HepG2 (cell line): ENCODE measurements at regions not wholly inside any gene's neighbourhood (a gene's known extent, or its start where the extent isn't known, plus 50 kb on each side); places are given as distances from the start of the nearest gene placed in this dataset.

ENCODE experiments used
- ATAC-seq: fragments of 200-7000 bp; cut with Tn5 transposase; 3 replicates; pipeline ENCODE4 v1.9.1; 2020; ENCODE audit warnings: mild to moderate bottlenecking, moderate library complexity
- BruUV-seq: library from RNA; stranded (reverse); fragments of 400-500 nt; replicated peaks from 2 replicates; lab custom pipeline; 2021; lab: Mats Ljungman, UMichigan
- CTCF ChIA-PET: fragments of 300-600 bp; formaldehyde crosslinking; extraction: SDS; loops from one replicate; lab custom pipeline; 2021; ENCODE audit warnings: low total read pairs, inconsistent platforms, low intra/inter-chr PET ratio; lab: Yijun Ruan, JAX
- POLR2A ChIA-PET: fragments of 350-600 bp; sonication (Branson Sonifier 250); formaldehyde crosslinking; loops from one replicate; lab custom pipeline; 2020; ENCODE audit warnings: antibody characterized with exemption, inconsistent platforms; lab: Yijun Ruan, JAX
- DNase-seq: peaks from one replicate; pipeline ENCODE4 v3.0.0-alpha.2; 2015; ENCODE audit warnings: low spot score
- FAIRE-seq: peaks from 3 replicates; lab custom pipeline; 2011; peaks lifted over from hg19 to GRCh38; lab: Jason Lieb, UNC
- H2AFZ ChIP-seq: one replicate; pipeline ENCODE4 v1.6.1; 2011; ENCODE audit warnings: low read length, inconsistent platforms
- H3K27ac ChIP-seq: fragments of 300-600 bp; 3 replicates; pipeline ENCODE4 v1.8.0; 2011; ENCODE audit warnings: mixed run types, mild to moderate bottlenecking, mixed read lengths, low read length, inconsistent platforms; ENCODE audit not compliant: insufficient read depth; ENCODE audit errors: extremely low read length
- H3K27me3 ChIP-seq, 2 experiments: fragments of 200-600 bp in 1 of 2; 2 replicates in 1 of 2; 3 replicates in 1 of 2; pipeline versions ENCODE4 v1.6.0 to v1.8.0; 2011; ENCODE audit warnings: low read length in 2 of 2, mild to moderate bottlenecking in 2 of 2, moderate library complexity in 2 of 2, inconsistent platforms in 1 of 2; ENCODE audit not compliant: insufficient read depth in 2 of 2, control insufficient read depth in 1 of 2
- H3K36me3 ChIP-seq, 2 experiments: fragments of 200-600 bp in 1 of 2; replicated peaks in 1 of 2; 2 replicates in 1 of 2; 3 replicates in 1 of 2; pipeline versions ENCODE4 v1.5.1 to v1.8.0; 2011; ENCODE audit warnings: low read length in 2 of 2, inconsistent platforms in 1 of 2; ENCODE audit not compliant: insufficient read depth in 2 of 2, control insufficient read depth in 1 of 2
- H3K4me1 ChIP-seq: 2 replicates; pipeline ENCODE4 v1.5.1; 2012; ENCODE audit warnings: low read length, inconsistent platforms; ENCODE audit not compliant: insufficient read depth
- H3K4me2 ChIP-seq: 2 replicates; pipeline ENCODE4 v1.6.0; 2011; ENCODE audit warnings: low read depth, low read length, inconsistent platforms
- H3K4me3 ChIP-seq, 3 experiments: fragments of 200-600 bp in 1 of 3; sonication (generic), shearing (Covaris generic) in 1 of 3; replicated peaks in 1 of 3; 2 replicates each; pipeline ENCODE4 v1.5.1; 2011 to 2016; ENCODE audit warnings: low read length in 3 of 3, inconsistent platforms in 2 of 3, low read depth in 2 of 3, mild to moderate bottlenecking in 2 of 3, control low read depth in 1 of 3, mixed read lengths in 1 of 3; ENCODE audit not compliant: insufficient read depth in 1 of 3
- H3K79me2 ChIP-seq: one replicate; pipeline ENCODE4 v1.6.1; 2011; ENCODE audit warnings: low read length, inconsistent platforms; ENCODE audit not compliant: insufficient read depth
- H3K9ac ChIP-seq: 2 replicates; pipeline ENCODE4 v1.6.0; 2011; ENCODE audit warnings: mild to moderate bottlenecking, low read depth, low read length, inconsistent platforms; ENCODE audit not compliant: insufficient read depth
- H3K9me3 ChIP-seq: 2 replicates; pipeline ENCODE4 v1.5.1; 2012; ENCODE audit warnings: mild to moderate bottlenecking, low read length
- H4K20me1 ChIP-seq: 2 replicates; pipeline ENCODE4 v1.6.0; 2011; ENCODE audit warnings: inconsistent platforms, mild to moderate bottlenecking, low read length, moderate library complexity; ENCODE audit not compliant: insufficient read depth
- SUZ12 ChIP-seq: fragments of 150-350 bp; IDR thresholded peaks from 2 replicates; pipeline ENCODE4 v1.6.1; 2014; ENCODE audit warnings: low read depth, low read length
- ZNF34 ChIP-seq: sonication (generic); formaldehyde crosslinking; IDR thresholded peaks from 2 replicates; pipeline ENCODE4 v1.4.0; 2020; ENCODE audit warnings: mild to moderate bottlenecking, missing genetic modification reagents, borderline replicate concordance
- ZNF891 ChIP-seq: sonication (generic); formaldehyde crosslinking; IDR thresholded peaks from 2 replicates; pipeline ENCODE4 v1.5.0; 2020; ENCODE audit warnings: mild to moderate bottlenecking, missing genetic modification reagents
- ZSCAN22 ChIP-seq: sonication (generic); formaldehyde crosslinking; IDR thresholded peaks from 2 replicates; pipeline ENCODE4 v1.4.0; 2020; ENCODE audit warnings: mild to moderate bottlenecking, missing genetic modification reagents
- WGBS: methylation state at CpG from one replicate; pipeline ENCODE4 v1.1.6; 2017; ENCODE audit warnings: low lambda C conversion rate; 5-methylcytosine and 5-hydroxymethylcytosine counted together
- in situ Hi-C: cut with HindIII; loops from 2 replicates; pipeline ENCODE4 v1.10.0; 2017; ENCODE audit warnings: low pct_unique_long_range_greater_than_20kb; ENCODE audit not compliant: extremely low pct_ligation_motif_present
- intact Hi-C: fragments of 100-400 bp; cut with micrococcal nuclease; formaldehyde crosslinking; loops from one replicate; pipeline ENCODE4 v1.10.0; 2022; ENCODE audit not compliant: unreplicated experiment
- TF ChIP-seq, protein P1 (sequence below): IDR thresholded peaks from 2 replicates; pipeline ENCODE4 v1.6.1; 2012; ENCODE audit warnings: low read depth, low read length, improper control_type of control experiment
- TF ChIP-seq, protein P2 (sequence below): sonication (generic); formaldehyde crosslinking; IDR thresholded peaks from 2 replicates; pipeline ENCODE4 v1.5.0; 2020; ENCODE audit warnings: missing genetic modification reagents, mild to moderate bottlenecking, borderline replicate concordance
- TF ChIP-seq, protein P3 (sequence below): sonication (generic); formaldehyde crosslinking; IDR thresholded peaks from 2 replicates; pipeline ENCODE4 v1.5.1; 2020; ENCODE audit warnings: missing genetic modification reagents, mild to moderate bottlenecking, borderline replicate concordance
- TF ChIP-seq, protein P4 (sequence below): sonication (generic); formaldehyde crosslinking; IDR thresholded peaks from 2 replicates; pipeline ENCODE4 v1.8.1; 2023; ENCODE audit warnings: mild to moderate bottlenecking, missing genetic modification reagents, borderline replicate concordance
- TF ChIP-seq, protein P5 (sequence below): IDR thresholded peaks from 2 replicates; pipeline ENCODE4 v1.6.1; 2016

DNA sequence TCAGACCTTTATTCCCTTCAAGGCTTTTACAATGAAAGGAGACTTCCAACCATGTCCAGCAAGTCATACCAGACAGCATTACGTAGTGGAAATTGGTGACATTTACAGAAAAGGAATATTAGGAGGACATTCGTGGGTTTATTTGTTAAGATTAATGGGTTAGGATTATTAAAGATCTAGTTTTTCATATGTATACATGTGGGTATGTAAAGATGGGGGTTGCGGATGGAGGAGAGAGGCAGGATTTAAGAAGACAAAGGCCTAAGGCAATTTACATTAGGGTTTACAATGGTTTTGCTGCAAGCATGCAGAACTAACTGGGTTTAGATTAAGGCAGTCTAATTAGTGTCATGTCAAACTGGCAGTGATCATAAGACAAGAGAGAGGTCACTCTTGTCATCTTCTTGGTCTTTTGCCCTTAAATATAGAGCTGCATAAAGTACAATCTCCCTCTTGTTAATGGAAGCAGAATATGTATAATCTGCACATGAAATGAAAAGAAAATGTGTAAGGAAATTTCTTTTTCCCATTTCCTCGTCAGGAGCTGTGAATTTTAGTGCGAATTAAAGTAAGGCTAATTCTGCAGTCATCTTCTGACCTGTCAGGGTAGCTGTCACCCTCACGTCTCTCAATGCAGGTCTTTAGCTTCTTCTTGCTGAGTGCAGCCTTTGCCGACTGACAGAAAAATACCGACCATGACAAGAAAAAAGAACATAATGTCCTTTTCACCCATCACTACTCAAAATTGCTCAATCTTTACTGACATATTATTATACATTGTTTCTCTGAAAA lies 258.9 kb upstream of the MEIS2 start:
- TF ChIP-seq, protein P1, sequence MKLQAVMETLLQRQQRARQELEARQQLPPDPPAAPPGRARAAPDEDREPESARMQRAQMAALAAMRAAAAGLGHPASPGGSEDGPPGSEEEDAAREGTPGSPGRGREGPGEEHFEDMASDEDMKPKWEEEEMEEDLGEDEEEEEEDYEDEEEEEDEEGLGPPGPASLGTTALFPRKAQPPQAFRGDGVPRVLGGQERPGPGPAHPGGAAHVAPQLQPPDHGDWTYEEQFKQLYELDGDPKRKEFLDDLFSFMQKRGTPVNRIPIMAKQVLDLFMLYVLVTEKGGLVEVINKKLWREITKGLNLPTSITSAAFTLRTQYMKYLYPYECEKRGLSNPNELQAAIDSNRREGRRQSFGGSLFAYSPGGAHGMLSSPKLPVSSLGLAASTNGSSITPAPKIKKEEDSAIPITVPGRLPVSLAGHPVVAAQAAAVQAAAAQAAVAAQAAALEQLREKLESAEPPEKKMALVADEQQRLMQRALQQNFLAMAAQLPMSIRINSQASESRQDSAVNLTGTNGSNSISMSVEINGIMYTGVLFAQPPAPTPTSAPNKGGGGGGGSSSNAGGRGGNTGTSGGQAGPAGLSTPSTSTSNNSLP: no peak
- TF ChIP-seq ZNF891: no peak
- TF ChIP-seq, protein P2, sequence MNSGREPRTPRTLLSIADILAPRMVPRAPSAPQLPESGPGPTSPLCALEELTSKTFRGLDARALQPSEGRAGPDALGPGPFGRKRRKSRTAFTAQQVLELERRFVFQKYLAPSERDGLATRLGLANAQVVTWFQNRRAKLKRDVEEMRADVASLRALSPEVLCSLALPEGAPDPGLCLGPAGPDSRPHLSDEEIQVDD (CRISPR knock-in tag): no peak
- TF ChIP-seq, protein P3, sequence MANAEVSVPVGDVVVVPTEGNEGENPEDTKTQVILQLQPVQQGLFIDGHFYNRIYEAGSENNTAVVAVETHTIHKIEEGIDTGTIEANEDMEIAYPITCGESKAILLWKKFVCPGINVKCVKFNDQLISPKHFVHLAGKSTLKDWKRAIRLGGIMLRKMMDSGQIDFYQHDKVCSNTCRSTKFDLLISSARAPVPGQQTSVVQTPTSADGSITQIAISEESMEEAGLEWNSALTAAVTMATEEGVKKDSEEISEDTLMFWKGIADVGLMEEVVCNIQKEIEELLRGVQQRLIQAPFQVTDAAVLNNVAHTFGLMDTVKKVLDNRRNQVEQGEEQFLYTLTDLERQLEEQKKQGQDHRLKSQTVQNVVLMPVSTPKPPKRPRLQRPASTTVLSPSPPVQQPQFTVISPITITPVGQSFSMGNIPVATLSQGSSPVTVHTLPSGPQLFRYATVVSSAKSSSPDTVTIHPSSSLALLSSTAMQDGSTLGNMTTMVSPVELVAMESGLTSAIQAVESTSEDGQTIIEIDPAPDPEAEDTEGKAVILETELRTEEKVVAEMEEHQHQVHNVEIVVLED: no peak
- TF ChIP-seq, protein P4, sequence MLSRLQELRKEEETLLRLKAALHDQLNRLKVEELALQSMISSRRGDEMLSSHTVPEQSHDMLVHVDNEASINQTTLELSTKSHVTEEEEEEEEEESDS (CRISPR knock-in tag): no peak
- TF ChIP-seq, protein P5, sequence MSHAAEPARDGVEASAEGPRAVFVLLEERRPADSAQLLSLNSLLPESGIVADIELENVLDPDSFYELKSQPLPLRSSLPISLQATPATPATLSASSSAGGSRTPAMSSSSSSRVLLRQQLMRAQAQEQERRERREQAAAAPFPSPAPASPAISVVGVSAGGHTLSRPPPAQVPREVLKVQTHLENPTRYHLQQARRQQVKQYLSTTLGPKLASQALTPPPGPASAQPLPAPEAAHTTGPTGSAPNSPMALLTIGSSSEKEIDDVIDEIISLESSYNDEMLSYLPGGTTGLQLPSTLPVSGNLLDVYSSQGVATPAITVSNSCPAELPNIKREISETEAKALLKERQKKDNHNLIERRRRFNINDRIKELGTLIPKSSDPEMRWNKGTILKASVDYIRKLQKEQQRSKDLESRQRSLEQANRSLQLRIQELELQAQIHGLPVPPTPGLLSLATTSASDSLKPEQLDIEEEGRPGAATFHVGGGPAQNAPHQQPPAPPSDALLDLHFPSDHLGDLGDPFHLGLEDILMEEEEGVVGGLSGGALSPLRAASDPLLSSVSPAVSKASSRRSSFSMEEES (CRISPR knock-in tag): no peak
- TF ChIP-seq ZNF34 (CRISPR knock-in tag): no peak
- no peak for TF ChIP-seq ZSCAN22
- no peak for TF ChIP-seq SUZ12
- Histone ChIP-seq H3K4me1 (no peaks in the 10 kb centered on the region), H4K20me1 (no peaks in the 10 kb centered on the region), H2AFZ (no peak overlapping the region), H3K27me3 (no peaks in the 10 kb centered on the region; a peak in 1 of 5 replicates), H3K4me3 (no peak overlapping the region), H3K9me3 (no peaks in the 10 kb centered on the region), H3K4me2 (no peak overlapping the region), H3K9ac (no peak overlapping the region), H3K79me2 (no peaks in the 10 kb centered on the region), H3K36me3 (no peaks in the 10 kb centered on the region), H3K27ac (no peak overlapping the region)
- no peak for ATAC-seq
- DNase-seq: no peak
- POLR2A ChIA-PET: no interaction called here
- BruUV-seq: no TSS peak
- no peak for FAIRE-seq
- intact Hi-C loops: no loop called here
- in situ Hi-C loops: no loop called here
- 14% methylated on average over 8 of the region's 8 CpGs for WGBS
- CTCF ChIA-PET: no interaction called here
